ENCODE measurements at regions not wholly inside any gene's neighbourhood (a gene's known extent, or its start where the extent isn't known, plus 50 kb on each side); places are given as distances from the start of the nearest gene placed in this dataset.

GRCh38 chr1:163758977-163759670, 437.4 kb downstream of the NUF2 start:
- no peak for DNase-seq

- no peak for DNase-seq
These were observed 440.1 kb downstream of the NUF2 start for GRCh38 chr1:163761898-163762297.

- DNase-seq, result no peak
These were observed 444.6 kb downstream of the NUF2 start for GRCh38 chr1:163766257-163766918.

- DNase-seq, result no peak
These were observed 446.8 kb downstream of the NUF2 start for GRCh38 chr1:163768576-163768975.

GRCh38 chr1:163770265-163770664, 448.5 kb downstream of the NUF2 start:
- DNase-seq, result no peak

- no peak for DNase-seq
These were observed 449.9 kb downstream of the NUF2 start for GRCh38 chr1:163771637-163772036.

GRCh38 chr1:163772246-163772645, 450.5 kb downstream of the NUF2 start:
- no peak for DNase-seq

- no peak for DNase-seq
These were observed 451.6 kb downstream of the NUF2 start for GRCh38 chr1:163773396-163773795.

- DNase-seq, result no peak
These were observed 452.7 kb downstream of the NUF2 start for GRCh38 chr1:163774401-163774945.

- DNase-seq, result no peak
These were observed 453.3 kb downstream of the NUF2 start for GRCh38 chr1:163774978-163775620.

GRCh38 chr1:163777205-163777604, 455.5 kb downstream of the NUF2 start:
- no peak for DNase-seq

GRCh38 chr1:163781146-163781545, 459.4 kb downstream of the NUF2 start:
- no peak for DNase-seq

- DNase-seq, result no peak
These were observed 464.2 kb downstream of the NUF2 start for GRCh38 chr1:163785868-163786405.

- DNase-seq, result no peak
These were observed 468.2 kb downstream of the NUF2 start for GRCh38 chr1:163789911-163790310.

GRCh38 chr1:163794551-163794950, 472.8 kb downstream of the NUF2 start:
- DNase-seq, result no peak

- DNase-seq, result no peak
These were observed 474.7 kb downstream of the NUF2 start for GRCh38 chr1:163796394-163796821.

- DNase-seq, result no peak
These were observed 476.1 kb downstream of the NUF2 start for GRCh38 chr1:163797816-163798215.

GRCh38 chr1:163799190-163799805, 477.5 kb downstream of the NUF2 start:
- DNase-seq, result no peak

- DNase-seq, result no peak
These were observed 485.7 kb downstream of the NUF2 start for GRCh38 chr1:163807331-163808049.

GRCh38 chr1:163813251-163813650, 491.5 kb downstream of the NUF2 start:
- no peak for DNase-seq

- no peak for DNase-seq
These were observed 498.5 kb downstream of the NUF2 start for GRCh38 chr1:163820226-163820625.

- no peak for DNase-seq
These were observed 499.0 kb downstream of the NUF2 start for GRCh38 chr1:163820766-163821165.

All from T-helper 1 cell (primary cell).